IMR-90 (cell line): ENCODE measurements at regions not wholly inside any gene's neighbourhood (a gene's known extent, or its start where the extent isn't known, plus 50 kb on each side); places are given as distances from the start of the nearest gene placed in this dataset.
A peak's percentile ranks its signal among the peaks of the same experiment; 100 is the strongest.

ENCODE experiments used
- ATAC-seq: fragments of 200-7000 bp; cut with Tn5 transposase; 2 replicates; pipeline ENCODE4 v1.9.1; 2020; ENCODE audit warnings: low read depth, mild to moderate bottlenecking, moderate library complexity
- BruUV-seq: library from RNA; stranded (reverse); fragments of 400-500 nt; replicated peaks from 2 replicates; lab custom pipeline; 2021; lab: Mats Ljungman, UMichigan
- CTCF ChIA-PET: fragments of 300-600 bp; formaldehyde crosslinking; extraction: SDS; loops from one replicate; lab custom pipeline; 2021; ENCODE audit warnings: antibody characterized with exemption; lab: Yijun Ruan, JAX
- POLR2A ChIA-PET: fragments of 300-600 bp; sonication (Branson Sonifier 250); formaldehyde crosslinking; loops from one replicate; lab custom pipeline; 2022; ENCODE audit warnings: antibody characterized with exemption; ENCODE audit not compliant: unreplicated experiment; lab: Charles Lee
- DNase-seq: peaks from one replicate; pipeline ENCODE4 v3.0.0; 2013
- H2AFZ ChIP-seq: replicated peaks from 2 replicates; pipeline ENCODE3; 2013; ENCODE audit warnings: low read length, mild to moderate bottlenecking; ENCODE audit not compliant: poor library complexity
- H2AK5ac ChIP-seq: 2 replicates; pipeline ENCODE4 v1.6.1; 2013; ENCODE audit warnings: low read depth, low read length, inconsistent platforms
- H2AK9ac ChIP-seq: replicated peaks from 2 replicates; pipeline ENCODE3; 2013; ENCODE audit warnings: mild to moderate bottlenecking, low read depth, low read length, moderate library complexity; ENCODE audit not compliant: poor library complexity
- H2BK120ac ChIP-seq: 2 replicates; pipeline ENCODE4 v1.6.1; 2013; ENCODE audit warnings: low read depth, low read length, inconsistent platforms
- H2BK15ac ChIP-seq: 3 replicates; pipeline ENCODE4 v1.6.1; 2013; ENCODE audit warnings: low read depth, low read length, inconsistent platforms
- H2BK20ac ChIP-seq: 2 replicates; pipeline ENCODE4 v1.6.1; 2013; ENCODE audit warnings: low read depth, mild to moderate bottlenecking, inconsistent platforms, low read length, moderate library complexity
- H2BK5ac ChIP-seq: 2 replicates; pipeline ENCODE4 v1.6.1; 2013; ENCODE audit warnings: mild to moderate bottlenecking, low read depth, low read length, inconsistent platforms; ENCODE audit not compliant: poor library complexity, severe bottlenecking
- H3K14ac ChIP-seq: replicated peaks from 2 replicates; pipeline ENCODE4 v1.6.1; 2013; ENCODE audit warnings: low read depth, low read length, inconsistent platforms
- H3K18ac ChIP-seq: 2 replicates; pipeline ENCODE4 v1.6.1; 2013; ENCODE audit warnings: low read depth, low read length, control low read depth
- H3K23ac ChIP-seq: 2 replicates; pipeline ENCODE4 v1.6.1; 2013; ENCODE audit warnings: low read depth, low read length, inconsistent platforms
- H3K27ac ChIP-seq: 2 replicates; pipeline ENCODE4 v1.5.1; 2013; ENCODE audit warnings: mild to moderate bottlenecking, control low read depth, low read length; ENCODE audit not compliant: insufficient read depth
- H3K27me3 ChIP-seq: 2 replicates; pipeline ENCODE4 v1.6.1; 2013; ENCODE audit warnings: low read length; ENCODE audit not compliant: control insufficient read depth, insufficient read depth
- H3K36me3 ChIP-seq: 2 replicates; pipeline ENCODE4 v1.6.1; 2013; ENCODE audit warnings: low read length, mixed read lengths; ENCODE audit not compliant: control insufficient read depth, insufficient read depth
- H3K4ac ChIP-seq: 2 replicates; pipeline ENCODE4 v1.6.1; 2013; ENCODE audit warnings: low read depth, low read length, inconsistent platforms
- H3K4me1 ChIP-seq: 2 replicates; pipeline ENCODE4 v1.6.1; 2013; ENCODE audit warnings: low read length, mixed read lengths; ENCODE audit not compliant: control insufficient read depth, insufficient read depth
- H3K4me2 ChIP-seq: 2 replicates; pipeline ENCODE4 v1.6.1; 2013; ENCODE audit warnings: low read depth, mild to moderate bottlenecking, control low read depth, low read length, moderate library complexity
- H3K4me3 ChIP-seq: 2 replicates; pipeline ENCODE4 v1.5.1; 2013; ENCODE audit warnings: low read depth, mild to moderate bottlenecking, control low read depth, low read length, moderate library complexity; ENCODE audit not compliant: insufficient read depth
- H3K56ac ChIP-seq: 2 replicates; pipeline ENCODE4 v1.6.1; 2013; ENCODE audit warnings: low read length, inconsistent platforms; ENCODE audit not compliant: insufficient read depth; ENCODE audit errors: extremely low read depth
- H3K79me1 ChIP-seq, 2 experiments: 2 replicates each; pipeline ENCODE4 v1.6.1; 2013; ENCODE audit warnings: low read length in 2 of 2, inconsistent platforms in 1 of 2, low read depth in 1 of 2
- H3K9ac ChIP-seq: 2 replicates; pipeline ENCODE4 v1.6.1; 2013; ENCODE audit warnings: low read depth, low read length, control low read depth
- H3K9me1 ChIP-seq: 2 replicates; pipeline ENCODE4 v1.6.1; 2013; ENCODE audit warnings: low read length, inconsistent platforms; ENCODE audit not compliant: insufficient read depth
- H3K9me3 ChIP-seq: 2 replicates; pipeline ENCODE4 v1.6.1; 2013; ENCODE audit warnings: low read length; ENCODE audit not compliant: control insufficient read depth, insufficient read depth
- H4K20me1 ChIP-seq: 2 replicates; pipeline ENCODE4 v1.6.1; 2013; ENCODE audit warnings: low read length, inconsistent platforms; ENCODE audit not compliant: insufficient read depth
- H4K5ac ChIP-seq: 2 replicates; pipeline ENCODE4 v1.6.1; 2013; ENCODE audit warnings: mild to moderate bottlenecking, low read depth, low read length, control low read depth
- H4K8ac ChIP-seq, 2 experiments: 2 replicates each; pipeline ENCODE4 v1.6.1; 2013; ENCODE audit warnings: low read depth in 2 of 2, low read length in 2 of 2, control low read depth in 1 of 2, inconsistent platforms in 1 of 2
- H4K91ac ChIP-seq: 2 replicates; pipeline ENCODE4 v1.6.1; 2013; ENCODE audit warnings: low read depth, low read length, inconsistent platforms; ENCODE audit not compliant: insufficient read depth
- CEBPB ChIP-seq: IDR thresholded peaks from 2 replicates; pipeline ENCODE4 v1.6.1; 2012; ENCODE audit warnings: low read depth, low read length, improper control_type of control experiment
- MAFK ChIP-seq: IDR thresholded peaks from 2 replicates; pipeline ENCODE4 v1.6.1; 2012; ENCODE audit warnings: low read depth, low read length, improper control_type of control experiment
- WGBS, 2 experiments: methylation state at CpG; one replicate each; pipeline versions ENCODE4 v1.1.5 to v1.1.7; 2013; ENCODE audit warnings: missing lambda C conversion rate in 2 of 2; ENCODE audit not compliant: insufficient read length in 1 of 2; ENCODE audit errors: extremely low coverage in 2 of 2; 5-methylcytosine and 5-hydroxymethylcytosine counted together
- dilution Hi-C: fragments of 300-500 bp; cut with HindIII; formaldehyde crosslinking; loops from one replicate; pipeline ENCODE4 v1.14.3; 2018; ENCODE audit warnings: low sequenced_read_pairs; ENCODE audit not compliant: unreplicated experiment
- in situ Hi-C: fragments of 300-500 bp; cut with MboI; formaldehyde crosslinking; loops from 3 replicates; pipeline ENCODE4 v1.14.3; 2019; ENCODE audit warnings: low sequenced_read_pairs, inconsistent platforms, mixed read lengths
- intact Hi-C: fragments of 100-400 bp; cut with micrococcal nuclease; formaldehyde crosslinking; loops from 2 replicates; pipeline ENCODE4 v1.10.0; 2022
- TF ChIP-seq, protein P1 (sequence below): fragments of 150-350 bp; IDR thresholded peaks from 2 replicates; pipeline ENCODE4 v1.6.1; 2016; ENCODE audit warnings: low read depth, mild to moderate bottlenecking, low read length, moderate library complexity, borderline replicate concordance
- TF ChIP-seq, protein P2 (sequence below): fragments of 150-350 bp; IDR thresholded peaks from 2 replicates; pipeline ENCODE4 v1.6.1; 2017; ENCODE audit warnings: mild to moderate bottlenecking, antibody characterized with exemption, low read length, low read depth

DNA sequence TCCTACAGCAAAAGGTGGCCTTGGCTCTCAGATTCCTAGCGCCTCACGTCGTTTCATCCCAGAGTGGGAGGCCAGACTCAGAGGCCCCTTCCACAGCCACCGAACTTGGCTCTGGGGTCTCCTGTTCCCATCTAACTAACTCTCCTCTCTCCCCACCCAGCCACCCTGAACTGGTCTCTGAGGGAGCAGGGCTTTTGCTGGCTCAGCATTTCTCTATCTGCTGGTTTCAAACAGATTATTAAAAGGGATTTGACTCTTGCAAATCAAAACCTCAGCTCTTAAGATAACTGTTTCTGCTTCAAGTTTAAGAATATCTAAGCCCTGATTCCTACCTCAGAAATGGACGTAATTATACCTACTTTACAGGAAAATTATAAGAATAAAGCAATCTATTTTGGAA lies 91.0 kb upstream of the ATP1B1 start:
- H3K79me1 ChIP-seq, result no peaks in the 10 kb centered on the region
- H2BK120ac ChIP-seq, result no peak overlapping the region
- H3K27ac ChIP-seq, result no peak overlapping the region
- 83% methylated on average over 1 of the region's 5 CpGs; no CpG with 5 or more reads in 1 of the 2 experiments for WGBS, 2 experiments
- H3K4ac ChIP-seq, result no peak overlapping the region
- H3K4me2 ChIP-seq, result no peak overlapping the region
- no peaks in the 10 kb centered on the region for H4K20me1 ChIP-seq
- no peaks in the 10 kb centered on the region for H3K4me1 ChIP-seq
- H3K4me3 ChIP-seq, result no peak overlapping the region
- H2AFZ ChIP-seq, result no peak overlapping the region
- no peak overlapping the region for H2BK15ac ChIP-seq
- no TSS peak for BruUV-seq
- in situ Hi-C loops (loop anchor here (10.0 kb wide), 1 partner anchor 59 kb away; no protein-coding TSS in a partner anchor), dilution Hi-C loops (no loop called here), intact Hi-C loops (no loop called here)
- no peak overlapping the region for H3K56ac ChIP-seq
- no peak overlapping the region for H3K9ac ChIP-seq
- H3K9me1 ChIP-seq, result no peaks in the 10 kb centered on the region
- no peak overlapping the region for H2BK5ac ChIP-seq
- H3K9me3 ChIP-seq, result no peaks in the 10 kb centered on the region
- H3K36me3 ChIP-seq, result no peaks in the 10 kb centered on the region
- POLR2A ChIA-PET, result no interaction called here
- no peak overlapping the region for H3K18ac ChIP-seq
- H4K91ac ChIP-seq, result no peak overlapping the region
- H4K5ac ChIP-seq, result no peak overlapping the region
- H2BK20ac ChIP-seq, result no peak overlapping the region
- no peak overlapping the region for H3K23ac ChIP-seq
- ATAC-seq (no peak), DNase-seq (no peak)
- H3K14ac ChIP-seq, result no peak overlapping the region
- TF ChIP-seq, protein P1, sequence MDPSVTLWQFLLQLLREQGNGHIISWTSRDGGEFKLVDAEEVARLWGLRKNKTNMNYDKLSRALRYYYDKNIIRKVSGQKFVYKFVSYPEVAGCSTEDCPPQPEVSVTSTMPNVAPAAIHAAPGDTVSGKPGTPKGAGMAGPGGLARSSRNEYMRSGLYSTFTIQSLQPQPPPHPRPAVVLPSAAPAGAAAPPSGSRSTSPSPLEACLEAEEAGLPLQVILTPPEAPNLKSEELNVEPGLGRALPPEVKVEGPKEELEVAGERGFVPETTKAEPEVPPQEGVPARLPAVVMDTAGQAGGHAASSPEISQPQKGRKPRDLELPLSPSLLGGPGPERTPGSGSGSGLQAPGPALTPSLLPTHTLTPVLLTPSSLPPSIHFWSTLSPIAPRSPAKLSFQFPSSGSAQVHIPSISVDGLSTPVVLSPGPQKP, result no peak
- no peak for TF ChIP-seq CEBPB
- TF ChIP-seq, protein P2, sequence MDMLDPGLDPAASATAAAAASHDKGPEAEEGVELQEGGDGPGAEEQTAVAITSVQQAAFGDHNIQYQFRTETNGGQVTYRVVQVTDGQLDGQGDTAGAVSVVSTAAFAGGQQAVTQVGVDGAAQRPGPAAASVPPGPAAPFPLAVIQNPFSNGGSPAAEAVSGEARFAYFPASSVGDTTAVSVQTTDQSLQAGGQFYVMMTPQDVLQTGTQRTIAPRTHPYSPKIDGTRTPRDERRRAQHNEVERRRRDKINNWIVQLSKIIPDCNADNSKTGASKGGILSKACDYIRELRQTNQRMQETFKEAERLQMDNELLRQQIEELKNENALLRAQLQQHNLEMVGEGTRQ, result no peak
- peak; percentile 92 for TF ChIP-seq MAFK
- H3K27me3 ChIP-seq, result no peaks in the 10 kb centered on the region; the same call in 1 of the 2 replicates
- H2AK9ac ChIP-seq, result no peak overlapping the region
- CTCF ChIA-PET, result no interaction called here
- H4K8ac ChIP-seq, result no peak overlapping the region
- no peak overlapping the region for H2AK5ac ChIP-seq
